ENCODE measurements at regions not wholly inside any gene's neighbourhood (a gene's known extent, or its start where the extent isn't known, plus 50 kb on each side); places are given as distances from the start of the nearest gene placed in this dataset.

DNA sequence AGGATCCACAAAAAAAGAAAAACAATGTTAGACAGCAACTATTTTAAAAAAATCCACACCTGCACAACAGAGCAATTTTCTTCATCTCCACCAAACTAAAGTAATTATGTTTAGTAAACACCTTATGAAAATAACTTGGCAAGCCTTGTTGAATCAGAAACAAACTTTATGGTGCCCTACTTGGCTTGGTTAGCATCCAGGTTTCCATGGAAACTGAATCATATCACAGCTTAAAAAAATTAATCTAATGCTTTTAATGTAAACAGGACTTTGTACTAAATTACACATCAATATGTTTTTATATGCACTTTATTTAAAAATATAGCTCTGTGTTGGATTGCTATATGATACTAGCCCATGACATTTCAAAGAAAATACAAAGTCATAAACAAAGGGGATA lies 1882.4 kb downstream of the SUCLG1 start:
- TF ChIP-seq RAD21 (IDR thresholded peaks at IDR 0.05; ENCODE audit: low read depth) (no peak), CREB1 (IDR thresholded peaks at IDR 0.05; ENCODE audit: low read depth) (no peak), EP300 (IDR thresholded peaks at IDR 0.05; ENCODE audit: borderline replicate concordance) (no peak), EGR1 (IDR thresholded peaks at IDR 0.05) (no peak), YY1 (IDR thresholded peaks at IDR 0.05; ENCODE audit: low read depth) (no peak), TAF1 (IDR thresholded peaks at IDR 0.05; ENCODE audit: low read depth) (no peak)
- TF ChIP-seq, protein P1, sequence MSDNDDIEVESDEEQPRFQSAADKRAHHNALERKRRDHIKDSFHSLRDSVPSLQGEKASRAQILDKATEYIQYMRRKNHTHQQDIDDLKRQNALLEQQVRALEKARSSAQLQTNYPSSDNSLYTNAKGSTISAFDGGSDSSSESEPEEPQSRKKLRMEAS (IDR thresholded peaks at IDR 0.05), result no peak
